WTC11 (cell line): ENCODE measurements at regions not wholly inside any gene's neighbourhood (a gene's known extent, or its start where the extent isn't known, plus 50 kb on each side); places are given as distances from the start of the nearest gene placed in this dataset.

ENCODE experiments used
- ATAC-seq: fragments of 200-7000 bp; cut with Tn5 transposase; 2 replicates; pipeline ENCODE4 v1.10.0; 2021; ENCODE audit warnings: mild to moderate bottlenecking, moderate library complexity
- CTCF ChIA-PET: fragments of 300-600 bp; sonication (Branson Sonifier 250); formaldehyde crosslinking; loops from one replicate; lab custom pipeline; 2021; ENCODE audit warnings: antibody characterized with exemption; lab: Charles Lee
- POLR2A ChIA-PET: fragments of 350-600 bp; sonication (Branson Sonifier 250); formaldehyde crosslinking; loops from one replicate; lab custom pipeline; 2021; ENCODE audit warnings: antibody characterized with exemption; lab: Charles Lee
- DNase-seq: peaks from one replicate; pipeline ENCODE4 v3.0.0; 2021; ENCODE audit warnings: low spot score
- H3K27ac Mint-ChIP-seq: 2 replicates; pipeline ENCODE4 v1.8.0; 2021; ENCODE audit warnings: mixed read lengths
- H3K27me3 Mint-ChIP-seq: 2 replicates; pipeline ENCODE4 v1.8.0; 2021; ENCODE audit warnings: low read depth, mild to moderate bottlenecking, moderate library complexity, mixed read lengths
- H3K36me3 Mint-ChIP-seq: 2 replicates; pipeline ENCODE4 v1.8.0; 2021; ENCODE audit warnings: mixed read lengths
- H3K4me1 Mint-ChIP-seq: 2 replicates; pipeline ENCODE4 v1.8.0; 2022; ENCODE audit warnings: mixed read lengths
- H3K4me3 Mint-ChIP-seq: 2 replicates; pipeline ENCODE4 v1.8.0; 2021; ENCODE audit warnings: mild to moderate bottlenecking, moderate library complexity, mixed read lengths
- H3K9me3 Mint-ChIP-seq: 2 replicates; pipeline ENCODE4 v1.8.0; 2021; ENCODE audit warnings: mixed read lengths
- ATF1 ChIP-seq: sonication (generic); formaldehyde crosslinking; IDR thresholded peaks from 2 replicates; pipeline ENCODE4 v1.8.1; 2023; ENCODE audit warnings: mild to moderate bottlenecking, moderate library complexity, missing genetic modification reagents
- ATF6 ChIP-seq: sonication (generic); formaldehyde crosslinking; IDR thresholded peaks from 2 replicates; pipeline ENCODE4 v1.8.1; 2023; ENCODE audit warnings: mild to moderate bottlenecking, missing genetic modification reagents
- E2F1 ChIP-seq: sonication (generic); formaldehyde crosslinking; IDR thresholded peaks from 2 replicates; pipeline ENCODE4 v1.8.0; 2022; ENCODE audit warnings: mild to moderate bottlenecking, missing genetic modification reagents
- E2F5 ChIP-seq: sonication (generic); formaldehyde crosslinking; IDR thresholded peaks from 2 replicates; pipeline ENCODE4 v1.8.1; 2022; ENCODE audit warnings: mild to moderate bottlenecking, moderate library complexity, missing genetic modification reagents
- ETV6 ChIP-seq: sonication (generic); formaldehyde crosslinking; IDR thresholded peaks from 2 replicates; pipeline ENCODE4 v1.8.1; 2022; ENCODE audit warnings: mild to moderate bottlenecking, missing genetic modification reagents
- GTF2I ChIP-seq: fragments of 250-450 bp; sonication (Bioruptor Pico); conservative IDR thresholded peaks from 2 replicates; pipeline ENCODE4 v1.4.0; 2021; ENCODE audit warnings: mild to moderate bottlenecking
- HMGA2 ChIP-seq: fragments of 250-450 bp; sonication (Bioruptor Pico); IDR thresholded peaks from 2 replicates; pipeline ENCODE4 v1.4.0; 2021; ENCODE audit warnings: mild to moderate bottlenecking, moderate library complexity
- KAT7 ChIP-seq: sonication (generic); formaldehyde crosslinking; IDR thresholded peaks from 2 replicates; pipeline ENCODE4 v1.8.1; 2023; ENCODE audit warnings: missing genetic modification reagents, mild to moderate bottlenecking, borderline replicate concordance
- NFATC4 ChIP-seq: fragments of 250-450 bp; sonication (Bioruptor Pico); IDR thresholded peaks from 2 replicates; pipeline ENCODE4 v1.9.0; 2021; ENCODE audit warnings: mild to moderate bottlenecking
- NR1H2 ChIP-seq: sonication (generic); formaldehyde crosslinking; IDR thresholded peaks from 2 replicates; pipeline ENCODE4 v1.9.0; 2021; ENCODE audit warnings: mild to moderate bottlenecking, moderate library complexity, missing genetic modification reagents
- NR3C1 ChIP-seq: sonication (generic); formaldehyde crosslinking; conservative IDR thresholded peaks from 2 replicates; pipeline ENCODE4 v1.8.1; 2023; ENCODE audit warnings: low read depth, mild to moderate bottlenecking, missing genetic modification reagents
- SMAD3 ChIP-seq: sonication (generic); formaldehyde crosslinking; IDR thresholded peaks from 2 replicates; pipeline ENCODE4 v1.8.0; 2022; ENCODE audit warnings: missing genetic modification reagents, mild to moderate bottlenecking, borderline replicate concordance
- SP1 ChIP-seq: sonication (generic); formaldehyde crosslinking; conservative IDR thresholded peaks from 2 replicates; pipeline ENCODE4 v1.8.1; 2022; ENCODE audit warnings: missing genetic modification reagents
- STAT6 ChIP-seq: sonication (generic); formaldehyde crosslinking; conservative IDR thresholded peaks from 2 replicates; pipeline ENCODE4 v1.8.1; 2023; ENCODE audit warnings: mild to moderate bottlenecking, low read depth, missing genetic modification reagents, moderate library complexity
- TCF7 ChIP-seq: sonication (generic); formaldehyde crosslinking; IDR thresholded peaks from 2 replicates; pipeline ENCODE4 v1.8.0; 2022; ENCODE audit warnings: mild to moderate bottlenecking, low read depth, missing genetic modification reagents, moderate library complexity
- USF2 ChIP-seq: sonication (generic); formaldehyde crosslinking; IDR thresholded peaks from 2 replicates; pipeline ENCODE4 v1.8.1; 2023; ENCODE audit warnings: mild to moderate bottlenecking, missing genetic modification reagents, moderate library complexity
- ZMAT4 ChIP-seq: fragments of 250-450 bp; sonication (Bioruptor Pico); IDR thresholded peaks from 2 replicates; pipeline ENCODE4 v1.9.0; 2021; ENCODE audit warnings: mild to moderate bottlenecking
- ZNF671 ChIP-seq: fragments of 250-450 bp; sonication (Bioruptor Pico); IDR thresholded peaks from 2 replicates; pipeline ENCODE4 v1.8.0; 2021; ENCODE audit warnings: mild to moderate bottlenecking
- TF ChIP-seq, protein P1 (sequence below): sonication (generic); formaldehyde crosslinking; IDR thresholded peaks from 2 replicates; pipeline ENCODE4 v1.8.0; 2022; ENCODE audit warnings: mild to moderate bottlenecking, missing genetic modification reagents
- TF ChIP-seq, protein P2 (sequence below): sonication (generic); formaldehyde crosslinking; conservative IDR thresholded peaks from 2 replicates; pipeline ENCODE4 v1.8.1; 2022; ENCODE audit warnings: mild to moderate bottlenecking, missing genetic modification reagents

GRCh38 chr3:194281766-194282165, 69.4 kb downstream of the CPN2 start (continued):
- TF ChIP-seq, protein P1, sequence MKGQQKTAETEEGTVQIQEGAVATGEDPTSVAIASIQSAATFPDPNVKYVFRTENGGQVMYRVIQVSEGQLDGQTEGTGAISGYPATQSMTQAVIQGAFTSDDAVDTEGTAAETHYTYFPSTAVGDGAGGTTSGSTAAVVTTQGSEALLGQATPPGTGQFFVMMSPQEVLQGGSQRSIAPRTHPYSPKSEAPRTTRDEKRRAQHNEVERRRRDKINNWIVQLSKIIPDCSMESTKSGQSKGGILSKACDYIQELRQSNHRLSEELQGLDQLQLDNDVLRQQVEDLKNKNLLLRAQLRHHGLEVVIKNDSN (CRISPR knock-in tag), result no peak
- TF ChIP-seq NR3C1 (CRISPR knock-in tag) (no peak), HMGA2 (CRISPR knock-in tag) (no peak), NR1H2 (no peak), E2F5 (no peak), STAT6 (CRISPR knock-in tag) (no peak)

GRCh38 chr3:194282436-194283122, 68.5 kb downstream of the CPN2 start:
- TF ChIP-seq ETV6 (no peak), ZNF671 (CRISPR knock-in tag) (no peak), ZMAT4 (CRISPR knock-in tag) (no peak), NR3C1 (CRISPR knock-in tag) (no peak), E2F1 (CRISPR knock-in tag) (no peak), SMAD3 (CRISPR knock-in tag) (no peak), ATF6 (no peak), GTF2I (CRISPR knock-in tag) (no peak), USF2 (CRISPR knock-in tag) (no peak), NFATC4 (CRISPR knock-in tag) (no peak), KAT7 (CRISPR knock-in tag) (no peak), ATF1 (CRISPR knock-in tag) (no peak), SP1 (CRISPR knock-in tag) (no peak), TCF7 (CRISPR knock-in tag) (no peak)
- TF ChIP-seq, protein P2, sequence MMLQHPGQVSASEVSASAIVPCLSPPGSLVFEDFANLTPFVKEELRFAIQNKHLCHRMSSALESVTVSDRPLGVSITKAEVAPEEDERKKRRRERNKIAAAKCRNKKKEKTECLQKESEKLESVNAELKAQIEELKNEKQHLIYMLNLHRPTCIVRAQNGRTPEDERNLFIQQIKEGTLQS (CRISPR knock-in tag), result no peak
- DNase-seq (peak; percentile 5), ATAC-seq (no peak)
- Mint-ChIP-seq H3K27me3 (peaks cover 7% of the 10 kb centered on the region), H3K36me3 (no peaks in the 10 kb centered on the region), H3K4me3 (no peak overlapping the region), H3K9me3 (no peaks in the 10 kb centered on the region), H3K4me1 (peaks cover 10% of the 10 kb centered on the region), H3K27ac (no peak overlapping the region)
- ChIA-PET CTCF (interaction anchor here (1.5 to 1.8 kb wide), 2 partner anchors 13 to 31 kb away, joined by 6 read pairs; no protein-coding TSS in a partner anchor), POLR2A (no interaction called here)
